HG02610 (cell line): ENCODE measurements at regions not wholly inside any gene's neighbourhood (a gene's known extent, or its start where the extent isn't known, plus 50 kb on each side); places are given as distances from the start of the nearest gene placed in this dataset.
"Not testable (repeated sequence)": the region's sequence is repeated elsewhere in the genome, so short reads cannot be mapped to it uniquely, and the experiment has no call there.

Source experiments
- ATAC-seq: cut with Tn5 transposase; IDR thresholded peaks from one replicate; pipeline ENCODE4 v1.9.1; 2021; ENCODE audit warnings: mild to moderate bottlenecking, moderate library complexity; ENCODE audit not compliant: unreplicated experiment

DNA sequence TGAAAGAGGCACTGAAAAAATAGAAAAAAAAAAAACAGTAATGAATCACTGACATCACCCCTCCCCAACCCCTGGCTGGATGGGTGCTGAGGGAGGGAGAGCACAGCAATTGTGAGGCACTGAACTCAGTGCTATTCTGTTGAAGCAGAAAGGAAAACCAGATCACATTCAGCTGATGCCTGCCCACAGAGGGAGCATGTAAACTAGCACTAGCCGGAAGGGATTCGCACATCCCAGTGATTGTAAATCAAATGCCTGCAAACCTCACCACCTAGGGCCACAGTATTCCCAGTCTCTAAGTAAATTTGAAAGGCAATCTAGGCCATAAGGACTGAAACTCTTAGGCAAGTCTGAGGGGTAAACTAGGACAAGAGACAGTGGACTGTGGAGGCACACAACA lies 772.0 kb upstream of the CCDC179 start:
- ATAC-seq, result no peak

DNA sequence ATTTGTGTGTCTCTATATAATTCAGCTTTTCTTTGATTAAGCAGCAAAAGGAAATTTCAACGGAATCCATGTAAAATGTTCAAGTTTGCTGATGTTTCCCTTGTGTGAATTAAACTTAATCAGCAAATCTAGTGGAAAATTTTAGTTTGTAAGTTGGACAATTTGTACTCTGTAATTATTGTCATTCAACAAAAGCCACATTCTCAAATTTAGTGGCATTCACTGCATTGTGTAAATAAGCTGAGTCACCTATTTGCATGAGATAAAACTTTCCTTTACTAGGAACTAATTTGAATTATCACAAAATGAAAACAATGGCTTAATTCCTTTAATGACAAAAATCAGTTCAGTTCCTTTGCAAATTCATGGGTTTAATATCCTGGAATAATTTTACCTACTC lies 784.2 kb upstream of the CCDC179 start:
- ATAC-seq, result no peak

DNA sequence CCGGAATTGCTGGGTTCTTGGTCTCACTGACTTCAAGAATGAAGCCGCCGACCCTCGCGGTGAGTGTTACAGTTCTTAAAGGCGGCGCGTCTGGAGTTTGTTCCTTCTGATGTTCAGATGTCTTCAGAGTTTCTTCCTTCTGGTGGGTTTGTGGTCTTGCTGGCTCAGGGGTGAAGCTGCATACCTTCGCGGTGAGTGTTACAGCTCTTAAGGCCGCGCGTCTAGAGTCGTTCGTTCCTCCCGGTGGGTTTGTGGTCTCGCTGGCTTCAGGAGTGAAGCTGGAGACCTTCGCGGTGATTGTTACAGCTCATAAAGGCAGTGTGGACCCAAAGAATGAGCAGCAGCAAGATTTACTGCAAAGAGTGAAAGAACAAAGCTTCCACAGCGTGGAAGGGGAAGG lies 792.1 kb upstream of the CCDC179 start:
- not testable (repeated sequence) for ATAC-seq

DNA sequence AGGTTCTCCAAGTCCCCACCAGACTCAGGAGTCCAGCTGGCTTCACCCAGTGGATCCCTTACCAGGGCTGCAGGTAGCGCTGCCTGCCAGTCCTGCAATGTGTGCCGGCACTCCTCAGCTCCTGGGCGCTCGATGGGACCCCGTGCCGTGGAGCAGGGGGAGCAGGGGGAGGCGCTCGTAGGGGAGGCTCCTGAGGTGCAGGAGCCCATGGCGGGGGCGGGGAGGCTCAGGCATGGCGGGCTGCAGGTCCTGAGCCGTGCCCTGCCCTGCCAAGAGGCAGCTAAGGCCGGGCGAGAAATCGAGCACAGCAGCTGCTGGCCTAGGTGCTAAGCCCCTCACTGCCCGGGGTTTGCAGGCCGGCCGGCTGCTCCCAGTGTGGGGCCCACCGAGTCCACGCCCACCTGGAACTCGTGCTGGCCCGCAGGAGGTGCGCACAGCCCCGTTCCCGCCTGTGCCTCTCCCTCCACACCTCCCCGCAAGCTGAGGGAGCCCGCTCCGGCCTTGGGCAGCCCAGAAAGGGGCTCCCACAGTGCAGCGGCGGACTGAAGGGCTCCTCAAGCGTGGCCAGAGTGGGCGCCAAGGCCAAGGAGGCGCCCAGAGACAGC lies 792.9 kb upstream of the CCDC179 start:
- ATAC-seq, result no peak

DNA sequence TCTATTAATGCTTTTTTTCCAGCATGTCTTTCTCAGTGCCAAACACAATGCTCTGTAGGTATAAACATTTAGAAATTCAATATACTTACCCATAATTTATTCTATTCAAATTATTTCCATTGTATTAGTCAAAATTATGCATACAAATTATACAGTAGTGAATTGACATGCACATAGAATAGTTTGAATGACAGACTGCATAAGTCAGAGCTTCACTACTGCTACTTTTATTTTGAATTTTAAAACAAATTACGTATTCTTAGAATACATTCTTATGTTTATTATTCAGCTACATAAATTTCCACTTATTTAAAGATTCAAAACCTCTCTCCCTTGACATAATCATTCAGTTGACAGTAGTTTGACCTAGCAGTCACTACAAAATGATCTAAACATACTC lies 808.0 kb upstream of the CCDC179 start:
- ATAC-seq, result no peak

DNA sequence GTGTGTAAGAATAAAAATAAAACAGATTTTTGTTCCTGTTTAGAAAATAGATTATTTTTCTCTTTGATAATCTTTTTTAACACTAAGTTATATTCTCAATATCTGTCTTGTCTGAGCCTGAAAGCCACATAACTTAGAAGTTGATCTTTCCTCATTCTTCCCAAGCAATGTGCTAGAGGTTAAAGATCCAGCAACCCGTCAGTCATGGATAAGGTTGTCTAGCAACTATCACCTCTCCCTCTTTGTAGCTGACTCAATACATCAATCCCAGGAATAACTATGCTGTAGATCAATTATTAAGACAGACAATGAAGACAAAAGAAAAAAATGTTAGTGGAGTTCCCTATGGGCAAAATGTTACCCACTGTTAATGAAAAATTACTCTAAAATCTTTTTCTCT lies 813.1 kb upstream of the CCDC179 start:
- no peak for ATAC-seq

DNA sequence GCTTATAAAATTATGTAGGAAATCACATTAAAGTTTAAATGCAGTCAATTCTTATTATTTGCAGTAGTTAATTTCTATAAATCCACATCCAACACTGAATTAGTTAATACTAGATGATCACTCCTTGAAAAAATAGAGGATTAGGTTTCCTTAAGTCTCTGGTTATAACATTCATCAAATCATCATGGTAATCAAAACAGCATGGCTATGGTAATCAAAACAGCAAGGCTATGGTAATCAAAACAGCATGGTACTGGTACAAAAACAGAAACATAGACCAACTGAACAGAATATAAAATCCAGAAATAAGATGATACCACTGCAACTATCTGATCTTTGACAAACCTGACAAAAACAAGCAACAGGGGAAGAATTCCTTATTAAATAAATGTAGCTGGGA lies 814.6 kb upstream of the CCDC179 start:
- no peak for ATAC-seq

DNA sequence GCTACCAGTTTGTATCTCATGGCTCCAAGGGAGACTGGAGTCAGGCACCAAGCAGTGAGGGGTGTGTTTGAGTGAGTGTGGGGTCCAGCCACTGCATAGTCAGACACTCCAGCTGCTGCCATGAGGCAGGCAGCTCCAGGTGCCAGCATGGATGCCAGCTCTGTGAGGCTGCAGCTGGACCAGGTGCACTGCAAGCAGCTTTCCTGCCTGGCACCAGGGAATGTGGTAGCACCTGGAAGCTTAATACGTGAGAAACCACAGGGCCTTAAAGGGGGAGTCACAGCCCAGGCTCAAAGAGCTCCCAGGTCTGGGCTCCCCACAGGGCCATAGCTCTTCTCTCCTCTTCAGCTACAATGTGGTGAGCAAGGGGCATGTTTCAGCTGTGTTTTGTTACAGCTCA lies 817.8 kb upstream of the LUZP2 start:
- no peak for ATAC-seq

DNA sequence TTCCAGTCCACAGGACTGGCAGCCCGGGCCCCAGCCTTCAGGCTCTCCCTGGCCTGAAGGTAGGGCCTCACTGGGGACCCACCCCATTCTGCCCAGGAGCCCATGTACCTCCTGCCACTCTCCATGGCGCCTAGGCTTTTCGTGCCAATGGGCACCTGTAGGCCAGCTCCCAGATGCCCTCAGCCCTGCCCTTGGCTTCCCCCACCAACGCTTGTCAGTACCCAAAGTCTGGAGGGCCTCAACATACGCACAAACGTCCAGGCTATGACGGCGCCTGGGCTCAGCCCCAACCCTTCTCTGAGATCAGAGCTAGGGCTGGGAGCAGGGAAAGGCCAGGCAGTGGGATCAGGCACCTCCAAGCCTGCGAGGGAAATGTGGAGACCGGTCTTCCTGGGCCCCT lies 816.9 kb upstream of the LUZP2 start:
- ATAC-seq, result no peak

DNA sequence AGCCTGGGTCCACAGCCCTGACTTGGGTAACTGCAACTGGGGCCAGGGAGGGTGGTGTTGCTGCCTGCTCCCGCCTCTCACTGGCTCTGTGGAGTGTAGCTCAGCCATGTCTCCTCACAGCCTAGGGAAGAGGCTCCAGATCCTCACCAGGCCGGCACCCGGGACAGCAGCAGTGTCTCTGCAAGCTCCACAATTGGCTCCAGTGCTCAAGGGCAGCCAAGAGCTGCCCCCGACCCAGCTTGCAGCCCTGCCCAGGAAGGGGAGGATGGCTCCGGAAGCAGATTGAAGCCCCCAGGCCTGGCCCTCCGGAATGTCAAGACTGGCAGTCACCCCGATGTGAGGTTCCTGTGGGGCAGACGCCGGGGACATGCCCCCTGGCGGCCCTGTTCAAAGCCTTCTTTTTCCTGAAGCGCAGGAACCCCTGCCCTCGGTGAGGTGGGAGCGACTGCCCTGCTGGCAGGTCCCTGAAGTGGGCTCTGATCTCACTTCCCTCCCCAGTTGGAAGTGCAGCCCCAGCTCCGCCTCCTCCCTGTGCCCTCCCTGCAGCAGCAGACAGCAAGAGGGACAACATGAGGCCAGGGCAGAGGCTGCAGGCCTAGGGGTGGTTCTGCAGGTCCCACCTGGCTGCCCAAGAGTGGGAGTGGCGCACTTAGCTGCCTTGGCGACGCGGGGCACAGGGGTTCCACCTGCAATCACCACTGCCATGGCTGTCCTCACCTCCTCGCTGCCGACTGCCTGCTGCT lies 816.2 kb upstream of the LUZP2 start:
- no peak for ATAC-seq

DNA sequence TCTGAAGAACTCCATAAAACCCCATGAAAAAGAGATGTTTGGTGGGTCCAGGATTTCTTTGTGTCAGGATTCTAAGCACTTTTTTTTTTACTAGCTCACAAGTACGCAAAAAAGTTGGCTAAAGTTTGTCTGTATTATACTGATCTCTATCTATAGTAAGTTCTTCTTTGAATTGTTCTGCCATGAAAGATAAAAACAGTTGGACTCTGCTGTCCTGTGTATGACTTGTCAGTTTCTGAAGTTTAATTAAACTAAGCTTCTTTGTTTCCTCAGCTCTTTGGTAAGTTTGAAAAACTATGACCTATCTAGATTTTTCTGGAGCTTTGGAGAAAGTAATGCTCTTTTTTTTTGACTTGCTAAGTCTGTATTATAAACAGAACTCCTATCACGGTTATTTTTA lies 812.2 kb upstream of the LUZP2 start:
- ATAC-seq, result no peak

DNA sequence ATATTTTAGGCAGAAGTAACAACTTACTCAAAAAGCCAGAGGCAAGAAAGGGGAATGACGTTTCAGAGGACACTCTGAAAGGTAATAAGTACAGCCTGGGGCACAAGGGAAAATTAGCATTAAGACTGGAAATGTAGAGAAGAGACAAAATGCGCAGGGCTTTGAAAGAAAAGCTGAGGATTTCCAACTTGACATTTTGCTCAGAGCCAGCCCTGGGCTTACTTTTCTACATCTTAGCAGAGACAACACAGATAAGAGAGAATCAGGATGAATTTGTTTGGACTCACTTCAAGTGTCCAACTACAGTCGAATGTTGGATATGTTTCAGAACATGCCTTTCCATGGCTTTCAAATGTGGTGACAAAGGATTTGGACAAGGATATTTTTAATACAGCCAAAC lies 808.9 kb upstream of the LUZP2 start:
- no peak for ATAC-seq

DNA sequence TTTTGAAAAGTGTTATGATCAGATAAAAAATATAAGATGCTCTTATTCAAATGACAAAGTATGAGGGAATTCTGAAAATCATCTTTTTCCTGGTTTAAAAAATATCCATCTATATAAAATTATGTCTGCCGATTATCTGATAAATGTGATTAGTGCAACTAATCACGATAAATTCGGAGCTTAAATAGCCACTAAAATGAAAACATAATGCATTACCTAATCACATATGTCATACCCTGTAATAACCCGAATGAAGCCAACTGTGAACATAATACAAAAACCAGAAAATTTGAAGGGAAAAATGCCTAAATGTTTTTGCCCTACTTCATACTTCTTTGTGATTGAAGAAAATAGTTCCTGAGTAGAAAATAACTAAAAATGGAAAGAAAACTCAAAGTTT lies 808.4 kb upstream of the LUZP2 start:
- no peak for ATAC-seq

DNA sequence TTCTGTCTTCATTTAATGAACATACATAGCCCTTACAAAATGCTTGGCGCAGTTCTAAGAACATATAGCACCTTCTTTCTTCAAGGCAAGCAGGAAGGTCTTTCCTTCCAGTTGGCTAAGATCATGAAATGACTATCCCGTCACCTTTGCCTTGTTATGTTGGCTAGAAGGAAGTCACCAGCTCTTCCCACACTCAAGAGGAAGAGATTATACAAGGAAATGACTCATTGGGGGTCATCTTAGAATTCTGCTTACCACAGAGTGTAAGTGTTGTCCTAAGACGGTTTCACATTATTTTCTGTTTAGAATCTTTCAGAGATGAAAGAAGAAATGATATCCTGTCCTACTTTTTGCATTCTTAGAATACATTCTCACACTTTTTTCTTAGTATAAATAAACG lies 808.0 kb upstream of the LUZP2 start:
- ATAC-seq, result no peak

DNA sequence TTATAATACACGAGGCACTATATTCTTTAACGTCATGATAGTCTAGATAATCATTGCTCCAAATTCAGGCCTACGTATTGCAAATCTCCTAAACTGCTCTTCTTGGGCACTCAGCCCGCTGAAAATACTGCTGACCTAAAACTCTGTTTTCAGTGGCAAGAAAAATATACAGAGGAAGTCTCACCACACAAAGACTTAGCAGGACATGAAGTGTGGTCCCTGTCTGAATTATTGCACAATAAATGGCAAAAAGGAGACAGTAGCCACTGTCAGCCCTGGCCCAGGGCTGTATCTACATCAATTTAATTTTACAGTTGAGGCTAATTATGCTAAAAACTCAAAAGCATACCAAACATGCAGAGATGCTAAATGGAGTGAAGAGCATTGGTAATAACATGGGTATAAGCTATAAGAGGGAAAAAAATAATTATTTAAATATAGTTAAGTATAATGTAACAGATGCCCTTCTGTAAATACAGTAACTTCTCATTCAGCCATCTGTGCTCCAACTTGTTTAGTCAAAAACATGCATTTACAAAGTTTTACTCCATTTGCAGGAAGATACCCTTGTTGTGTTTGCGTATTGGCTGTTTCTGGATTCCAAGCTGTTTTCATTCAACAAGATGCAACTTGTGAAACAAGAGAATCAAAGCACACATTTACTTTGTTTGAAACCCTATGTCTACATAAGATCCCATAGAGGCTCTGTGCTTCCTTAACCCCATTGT lies 800.0 kb upstream of the LUZP2 start:
- no peak for ATAC-seq

DNA sequence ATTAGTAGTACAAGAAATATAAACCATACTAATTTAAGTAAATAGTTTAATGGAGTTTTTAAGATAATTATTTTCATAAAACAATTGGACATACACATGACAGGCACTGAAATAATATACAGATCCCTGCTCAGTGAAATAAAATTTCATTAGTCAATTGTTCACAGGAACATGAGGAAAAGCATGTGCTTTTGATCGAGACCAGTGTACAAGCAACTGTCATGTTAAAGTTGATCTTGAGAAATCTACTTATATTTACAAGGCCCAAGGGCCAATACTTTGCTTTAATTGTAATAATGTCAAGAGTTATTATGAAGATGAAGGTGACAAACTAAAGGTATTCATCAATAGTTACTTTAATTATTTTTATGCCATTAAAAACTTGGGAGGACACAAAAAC lies 792.7 kb upstream of the LUZP2 start:
- ATAC-seq, result no peak

DNA sequence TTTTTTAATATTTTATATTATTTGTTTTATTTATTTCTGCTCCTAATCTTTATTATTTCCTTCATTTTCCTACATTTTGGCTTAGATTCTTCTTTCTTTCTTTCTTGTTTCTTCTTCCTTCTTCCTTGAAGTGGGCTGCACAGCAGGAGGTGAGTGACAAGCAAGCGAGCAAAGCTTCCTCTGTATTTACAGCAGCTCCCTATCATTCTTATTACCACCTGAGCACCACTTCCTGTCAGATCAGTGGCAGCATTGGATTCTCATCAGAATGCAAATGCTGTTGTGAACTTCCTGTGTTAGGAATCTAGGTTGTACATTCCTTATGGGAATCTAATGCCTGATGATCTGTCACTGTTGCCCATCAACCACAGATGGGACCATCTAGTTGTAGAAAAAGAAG lies 784.9 kb upstream of the LUZP2 start:
- no peak for ATAC-seq

DNA sequence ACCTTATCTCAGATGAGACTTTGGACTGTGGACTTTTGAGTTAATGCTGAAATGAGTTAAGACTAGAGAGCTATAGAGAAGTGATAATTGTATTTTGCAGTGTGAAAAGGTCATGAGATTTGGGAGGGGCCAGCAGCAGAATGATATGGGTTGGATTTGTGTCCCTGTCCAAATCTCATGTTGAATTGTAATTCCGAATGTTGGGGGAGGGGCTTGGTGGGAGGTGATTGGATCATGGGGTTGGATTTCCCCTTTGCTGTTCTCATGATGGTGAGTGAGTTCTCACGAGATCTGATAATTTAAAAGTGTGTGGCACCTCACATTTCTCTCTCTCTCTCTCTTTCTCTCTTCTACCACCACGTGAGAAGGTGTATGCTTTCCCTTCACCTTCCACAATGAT lies 777.8 kb upstream of the LUZP2 start:
- no peak for ATAC-seq

DNA sequence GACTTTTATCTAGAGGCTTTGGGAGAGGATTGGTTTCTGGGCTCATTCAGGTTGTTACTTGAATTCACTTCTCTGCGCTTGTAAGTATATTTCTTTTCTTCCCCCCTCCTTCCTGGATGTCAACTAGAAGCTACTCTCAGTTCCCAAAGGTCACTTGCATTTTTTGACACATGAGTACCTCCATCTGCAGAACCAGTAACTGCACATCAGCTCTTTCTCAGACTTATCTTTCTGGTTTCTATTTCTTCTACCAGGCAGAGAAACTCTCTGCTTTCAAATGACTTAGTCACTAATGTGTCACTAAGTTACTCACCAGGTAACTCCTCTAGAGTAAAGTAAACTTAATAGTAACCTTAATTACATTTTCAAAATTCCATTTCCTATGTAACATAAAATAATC lies 773.0 kb upstream of the LUZP2 start:
- ATAC-seq, result peak; percentile 54

DNA sequence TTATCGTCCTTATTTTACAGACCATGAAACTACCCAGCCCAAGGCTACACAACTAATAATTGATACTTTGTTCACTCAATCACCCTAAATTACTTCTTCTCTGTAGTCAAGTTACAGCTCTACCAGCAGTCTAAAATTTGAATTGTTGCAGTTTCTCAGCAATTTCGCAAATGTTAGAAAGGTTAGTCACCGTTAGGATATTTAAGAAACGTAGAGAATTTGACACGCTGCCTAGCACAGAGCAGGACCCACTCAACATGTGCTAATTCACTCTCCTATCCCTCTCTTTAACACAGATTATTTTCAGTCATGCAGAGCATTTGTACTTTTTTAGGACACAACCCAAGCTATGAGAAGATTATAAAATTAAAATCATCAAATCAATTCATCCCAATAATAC lies 771.1 kb upstream of the LUZP2 start:
- ATAC-seq, result no peak

DNA sequence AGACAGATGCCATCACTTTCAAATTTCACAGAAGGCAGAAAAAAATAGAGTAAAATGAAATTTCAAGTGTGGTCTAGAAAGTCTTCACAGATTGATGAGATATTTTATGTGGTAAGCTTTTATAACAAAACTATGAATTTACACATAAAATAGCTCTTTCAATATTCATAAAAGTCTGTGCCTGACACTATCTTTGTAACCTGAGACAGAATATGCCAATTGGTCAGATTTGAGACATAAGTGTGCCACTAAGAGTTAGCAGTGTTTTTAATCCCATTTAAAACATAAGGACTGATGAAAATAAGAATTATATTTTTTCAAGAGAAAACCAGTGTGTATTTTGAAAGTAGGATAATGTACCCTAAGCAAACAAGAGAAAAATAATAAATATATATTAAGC lies 769.5 kb upstream of the LUZP2 start:
- no peak for ATAC-seq

DNA sequence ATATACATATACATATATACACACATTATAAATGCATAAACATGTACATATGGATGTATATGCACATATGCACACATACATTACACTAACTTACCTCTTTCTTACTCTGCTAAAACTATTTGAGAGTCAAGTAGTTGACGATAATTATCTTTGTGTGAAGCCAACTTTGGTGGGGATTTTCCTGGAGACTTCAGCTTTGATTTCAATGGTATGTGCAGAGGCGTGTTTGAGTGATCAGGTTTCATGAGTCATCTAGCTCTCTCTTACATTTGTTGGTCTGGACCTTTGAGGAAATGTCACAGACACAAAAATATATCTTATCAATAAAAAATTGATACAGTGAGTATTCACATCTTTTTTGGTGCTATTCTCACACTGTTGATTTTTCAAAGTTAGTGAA lies 769.1 kb upstream of the LUZP2 start:
- no peak for ATAC-seq
